NCI-H748 (cell line): ENCODE measurements at regions not wholly inside any gene's neighbourhood (a gene's known extent, or its start where the extent isn't known, plus 50 kb on each side); places are given as distances from the start of the nearest gene placed in this dataset.
A peak's percentile ranks its signal among the peaks of the same experiment; 100 is the strongest.
"Not testable (repeated sequence)": the region's sequence is repeated elsewhere in the genome, so short reads cannot be mapped to it uniquely, and the experiment has no call there.

Experiments
- DNase-seq: peaks from one replicate; lab custom pipeline; 2025; ENCODE audit not compliant: unreplicated experiment; lab: John Stamatoyannopoulos, UW

DNA sequence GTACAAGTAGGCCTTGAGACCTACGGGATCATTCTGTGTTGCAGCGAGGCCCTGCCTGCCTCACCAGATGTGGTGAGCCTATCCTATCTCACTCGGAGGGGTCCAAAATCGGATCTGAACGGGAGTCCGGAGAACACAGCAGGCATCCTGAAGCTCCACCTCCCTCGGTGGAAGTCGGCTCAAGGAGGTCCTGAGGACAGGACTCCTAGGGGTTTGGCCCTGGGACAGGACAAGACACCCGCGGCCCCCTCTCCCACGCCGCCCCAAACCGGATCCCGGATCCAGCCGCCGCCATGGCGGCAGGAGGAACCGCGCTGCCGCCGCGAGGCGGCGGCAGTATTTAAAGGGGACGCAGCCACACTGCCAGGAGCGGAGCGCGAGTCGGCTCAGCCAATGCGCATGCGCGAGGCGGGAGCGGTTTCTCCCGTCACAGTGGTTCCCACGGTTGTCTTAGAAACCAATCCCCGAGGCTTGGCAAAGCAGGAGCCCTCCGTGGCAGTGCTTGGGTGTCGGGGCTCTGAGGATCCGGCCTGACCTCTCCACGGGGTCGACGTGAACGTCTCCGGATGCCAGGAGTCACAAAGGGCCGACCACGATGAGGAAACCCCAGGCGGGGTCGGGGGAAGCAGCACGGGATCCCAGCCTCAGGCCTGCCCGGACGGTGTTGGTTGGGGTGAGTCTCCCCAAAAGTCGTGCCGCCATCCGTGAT is 454.6 kb upstream of the ZNG1F start:
- DNase-seq, result peak; percentile 90

DNA sequence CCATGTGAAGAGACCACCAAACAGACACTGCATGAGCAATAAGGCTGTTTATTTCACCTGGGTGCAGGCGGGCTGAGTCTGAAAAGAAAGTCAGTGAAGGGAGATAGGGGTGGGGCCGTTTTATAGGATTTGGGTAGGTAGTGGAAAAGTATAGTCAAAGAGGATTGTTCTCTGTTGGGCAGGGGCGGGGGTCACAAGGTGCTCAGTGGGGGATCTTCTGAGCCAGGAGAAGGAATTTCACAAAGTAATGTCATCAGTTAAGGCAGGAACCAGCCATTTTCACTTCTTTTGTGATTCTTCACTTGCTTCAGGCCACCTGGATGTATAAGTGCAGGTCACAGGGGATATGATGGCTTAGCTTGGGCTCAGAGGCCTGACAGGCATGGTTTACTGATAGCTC is 444.6 kb upstream of the ZNG1F start:
- not testable (repeated sequence) for DNase-seq

DNA sequence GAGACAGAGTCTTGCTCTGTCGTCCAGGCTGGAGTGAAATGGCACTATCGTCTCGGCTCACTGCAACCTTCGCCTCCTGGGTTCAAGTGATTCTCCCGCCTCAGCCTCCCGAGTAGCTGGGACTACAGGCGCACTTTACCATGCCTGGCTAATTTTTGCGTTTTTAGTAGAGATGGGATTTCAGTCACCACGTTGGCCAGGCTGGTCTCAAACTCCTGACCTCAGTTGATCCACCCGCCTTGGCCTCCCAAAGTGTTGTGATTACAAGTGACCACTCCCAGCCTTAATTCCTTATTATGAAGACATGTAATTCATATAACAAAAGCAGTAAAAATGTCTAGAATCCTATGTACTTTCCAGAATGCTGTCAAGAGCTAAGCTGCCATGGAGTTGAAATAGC is 434.5 kb upstream of the ZNG1F start:
- not testable (repeated sequence) for DNase-seq

DNA sequence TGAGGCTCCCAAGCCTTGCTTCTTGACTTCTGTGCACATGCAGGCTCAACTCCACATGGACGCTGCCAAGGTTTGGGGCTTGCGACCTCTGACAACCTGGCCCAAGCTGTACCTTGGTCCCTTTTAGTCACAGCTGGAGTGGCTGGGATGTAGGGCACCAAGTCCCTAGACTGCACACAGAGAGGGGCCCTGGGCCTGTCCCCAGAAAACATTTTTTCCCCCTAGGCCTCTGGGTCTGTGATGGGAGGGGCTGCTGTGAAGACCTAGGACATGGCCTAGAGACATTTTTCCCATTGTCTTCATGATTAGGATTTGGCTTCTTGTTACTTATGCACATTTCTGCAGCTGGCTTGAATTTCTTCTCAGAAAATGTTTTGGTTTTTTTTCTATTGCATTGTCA is 430.1 kb upstream of the ZNG1F start:
- DNase-seq, result not testable (repeated sequence)

DNA sequence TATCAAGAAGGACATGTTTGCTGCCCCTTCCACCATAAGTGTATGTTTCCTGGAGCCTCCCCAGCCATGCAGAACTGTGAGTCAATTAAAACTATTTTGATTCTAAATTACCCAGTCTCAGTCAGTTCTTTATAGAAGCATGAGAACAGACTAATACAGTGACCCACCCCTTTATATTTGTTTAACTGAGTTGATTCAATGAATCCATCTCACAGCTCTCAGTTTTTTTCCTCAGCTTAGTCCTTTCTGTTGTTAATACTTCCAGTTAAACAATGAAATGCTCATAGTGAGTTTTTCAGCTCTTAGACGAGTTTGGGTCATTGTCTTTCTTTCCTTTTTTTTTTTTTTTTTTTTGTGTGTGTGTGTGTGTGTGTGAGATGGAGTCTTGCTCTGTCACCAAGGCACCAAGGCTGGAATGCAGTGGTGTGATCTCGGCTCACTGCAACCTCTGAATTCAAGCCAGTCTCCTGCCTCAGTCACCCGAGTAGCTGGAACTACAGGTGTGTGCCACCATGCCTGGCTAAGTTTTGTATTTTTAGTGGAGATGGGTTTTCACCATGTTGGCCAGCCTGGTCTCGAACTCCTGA is 417.9 kb upstream of the ZNG1F start:
- DNase-seq, result not testable (repeated sequence)

DNA sequence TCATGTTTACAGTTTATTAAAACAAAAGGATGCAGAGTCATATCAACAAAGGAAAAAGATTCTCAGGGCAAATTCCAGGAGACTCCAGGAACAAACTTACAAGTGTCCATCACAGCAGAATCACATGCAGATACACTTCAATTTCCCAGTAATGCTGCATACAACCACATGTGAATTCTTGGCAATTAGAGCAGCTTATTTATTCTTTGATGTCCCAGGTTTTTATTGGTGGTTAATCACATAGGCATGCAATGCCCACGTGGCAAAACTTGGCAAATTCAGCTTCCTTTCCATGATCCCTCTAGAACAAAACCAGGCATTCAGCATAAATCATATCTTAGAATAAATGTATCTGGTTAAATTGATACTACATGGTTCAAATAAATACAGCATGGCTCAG is 376.5 kb upstream of the ZNG1F start:
- not testable (repeated sequence) for DNase-seq
